Keratinocyte (primary cell): ENCODE measurements at regions not wholly inside any gene's neighbourhood (a gene's known extent, or its start where the extent isn't known, plus 50 kb on each side); places are given as distances from the start of the nearest gene placed in this dataset.

Experiments
- DNase-seq: peaks from one replicate; pipeline ENCODE4 v3.0.0-alpha.2; 2011; ENCODE audit warnings: low read depth, missing footprints, low spot score
- FAIRE-seq: peaks from 2 replicates; lab custom pipeline; 2011; peaks lifted over from hg19 to GRCh38; lab: Jason Lieb, UNC
- H2AFZ ChIP-seq: 2 replicates; pipeline ENCODE4 v1.6.0; 2012; ENCODE audit warnings: low read length, control low read depth, inconsistent platforms; ENCODE audit not compliant: control insufficient read depth
- H3K27ac ChIP-seq: 2 replicates; pipeline ENCODE4 v1.5.1; 2011; ENCODE audit warnings: low read length; ENCODE audit not compliant: control insufficient read depth, insufficient read depth
- H3K27me3 ChIP-seq: 3 replicates; pipeline ENCODE4 v1.6.0; 2011; ENCODE audit warnings: low read length; ENCODE audit not compliant: control insufficient read depth, insufficient read depth; ENCODE audit errors: extremely low read depth
- H3K36me3 ChIP-seq, 2 experiments: 2 replicates in 1 of 2; 3 replicates in 1 of 2; pipeline ENCODE4 v1.5.1; 2011; ENCODE audit warnings: low read length in 2 of 2, mild to moderate bottlenecking in 1 of 2; ENCODE audit not compliant: control insufficient read depth in 2 of 2, insufficient read depth in 2 of 2; ENCODE audit errors: extremely low read depth in 1 of 2
- H3K4me1 ChIP-seq: 3 replicates; pipeline ENCODE4 v1.5.1; 2011; ENCODE audit warnings: low read length; ENCODE audit not compliant: control insufficient read depth, insufficient read depth; ENCODE audit errors: extremely low read depth
- H3K4me2 ChIP-seq: 3 replicates; pipeline ENCODE4 v1.6.0; 2011; ENCODE audit warnings: low read depth, low read length; ENCODE audit not compliant: control insufficient read depth, insufficient read depth; ENCODE audit errors: extremely low read depth
- H3K4me3 ChIP-seq, 3 experiments: fragments of 200-600 bp in 1 of 3; sonication (generic) in 1 of 3; 2 replicates in 2 of 3; 3 replicates in 1 of 3; pipeline ENCODE4 v1.5.1; 2011 to 2016; ENCODE audit warnings: low read length in 3 of 3, mild to moderate bottlenecking in 3 of 3, control low read depth in 2 of 3, inconsistent platforms in 1 of 3, low read depth in 1 of 3, mixed read lengths in 1 of 3, mixed run types in 1 of 3, moderate library complexity in 1 of 3; ENCODE audit not compliant: control insufficient read depth in 2 of 3, insufficient read depth in 2 of 3; ENCODE audit errors: extremely low read depth in 1 of 3
- H3K79me2 ChIP-seq: 2 replicates; pipeline ENCODE4 v1.6.0; 2012; ENCODE audit warnings: low read length; ENCODE audit not compliant: control insufficient read depth, insufficient read depth
- H3K9ac ChIP-seq: 3 replicates; pipeline ENCODE4 v1.6.0; 2011; ENCODE audit warnings: low read length; ENCODE audit not compliant: control insufficient read depth, insufficient read depth; ENCODE audit errors: extremely low read depth
- H3K9me1 ChIP-seq: 3 replicates; pipeline ENCODE4 v1.6.0; 2011; ENCODE audit warnings: low read length; ENCODE audit not compliant: control insufficient read depth, insufficient read depth; ENCODE audit errors: extremely low read depth
- H3K9me3 ChIP-seq: 2 replicates; pipeline ENCODE4 v1.5.1; 2012; ENCODE audit warnings: low read depth, low read length; ENCODE audit not compliant: control insufficient read depth
- H4K20me1 ChIP-seq: 3 replicates; pipeline ENCODE4 v1.6.0; 2011; ENCODE audit warnings: low read length; ENCODE audit not compliant: control insufficient read depth, insufficient read depth; ENCODE audit errors: extremely low read depth
- CTCF ChIP-seq, 3 experiments: IDR thresholded peaks in 1 of 3; conservative IDR thresholded peaks in 1 of 3; optimal IDR thresholded peaks in 1 of 3; 2 replicates in 2 of 3; 3 replicates in 1 of 3; pipeline versions ENCODE3 to v1.5.1; 2011; ENCODE audit warnings: low read length in 3 of 3, mild to moderate bottlenecking in 3 of 3, moderate library complexity in 2 of 3, control low read depth in 1 of 3, inconsistent platforms in 1 of 3; ENCODE audit not compliant: insufficient read depth in 2 of 3; ENCODE audit errors: extremely low read depth in 1 of 3
- EZH2 ChIP-seq: IDR thresholded peaks from one replicate; pipeline ENCODE4 v1.6.1; 2012; ENCODE audit warnings: inconsistent platforms, mild to moderate bottlenecking, low read length, moderate library complexity
- dilution Hi-C: fragments of 300-500 bp; cut with MboI; formaldehyde crosslinking; loops from one replicate; pipeline ENCODE4 v1.7.0; 2020; ENCODE audit warnings: low sequenced_read_pairs; ENCODE audit not compliant: extremely low pct_ligation_motif_present

- no peak overlapping the region for H2AFZ ChIP-seq
- no peaks in the 10 kb centered on the region for H3K4me1 ChIP-seq
- no peaks in the 10 kb centered on the region for H3K27me3 ChIP-seq
- DNase-seq (no peak), FAIRE-seq (no peak)
- no peak overlapping the region for H3K9ac ChIP-seq
- H3K9me3 ChIP-seq = peaks cover 7% of the 10 kb centered on the region
- H3K79me2 ChIP-seq = no peaks in the 10 kb centered on the region
- TF ChIP-seq EZH2 (no peak), CTCF (optimal IDR thresholded peaks at IDR 0.05 in 1 of 3, IDR thresholded peaks at IDR 0.05 in 1 of 3, conservative IDR thresholded peaks at IDR 0.05 in 1 of 3; ENCODE audit: extremely low read depth in 1 of 3, insufficient read depth in 2 of 3, low read length in 3 of 3) (no peak)
- no peak overlapping the region for H3K4me3 ChIP-seq
- H3K27ac ChIP-seq = no peak overlapping the region
- H4K20me1 ChIP-seq = no peaks in the 10 kb centered on the region
- H3K4me2 ChIP-seq = no peak overlapping the region
- no peaks in the 10 kb centered on the region for H3K36me3 ChIP-seq
- no peaks in the 10 kb centered on the region for H3K9me1 ChIP-seq
- dilution Hi-C loops = no loop called here
Measured at GRCh38 chr21:18987520-18988026, 584.0 kb upstream of the TMPRSS15 start.

GRCh38 chr21:18989953-18990495 is 586.4 kb upstream of the TMPRSS15 start:
- H3K79me2 ChIP-seq = no peaks in the 10 kb centered on the region
- no peak overlapping the region for H2AFZ ChIP-seq
- H3K36me3 ChIP-seq = no peaks in the 10 kb centered on the region
- no peaks in the 10 kb centered on the region for H3K27me3 ChIP-seq
- no peak for TF ChIP-seq EZH2
- TF ChIP-seq CTCF (optimal IDR thresholded peaks at IDR 0.05 in 1 of 3, IDR thresholded peaks at IDR 0.05 in 1 of 3, conservative IDR thresholded peaks at IDR 0.05 in 1 of 3; ENCODE audit: extremely low read depth in 1 of 3, insufficient read depth in 2 of 3, low read length in 3 of 3) = no peak
- no peak for FAIRE-seq
- H3K4me1 ChIP-seq = no peaks in the 10 kb centered on the region
- H4K20me1 ChIP-seq = no peaks in the 10 kb centered on the region
- dilution Hi-C loops = no loop called here
- no peak overlapping the region for H3K4me3 ChIP-seq
- no peak for DNase-seq
- no peak overlapping the region for H3K27ac ChIP-seq
- H3K9me1 ChIP-seq = no peaks in the 10 kb centered on the region
- peaks cover 7% of the 10 kb centered on the region for H3K9me3 ChIP-seq
- H3K4me2 ChIP-seq = no peak overlapping the region
- H3K9ac ChIP-seq = no peak overlapping the region
